ENCODE measurements at regions not wholly inside any gene's neighbourhood (a gene's known extent, or its start where the extent isn't known, plus 50 kb on each side); places are given as distances from the start of the nearest gene placed in this dataset.
A peak's percentile ranks its signal among the peaks of the same experiment; 100 is the strongest.

DNA sequence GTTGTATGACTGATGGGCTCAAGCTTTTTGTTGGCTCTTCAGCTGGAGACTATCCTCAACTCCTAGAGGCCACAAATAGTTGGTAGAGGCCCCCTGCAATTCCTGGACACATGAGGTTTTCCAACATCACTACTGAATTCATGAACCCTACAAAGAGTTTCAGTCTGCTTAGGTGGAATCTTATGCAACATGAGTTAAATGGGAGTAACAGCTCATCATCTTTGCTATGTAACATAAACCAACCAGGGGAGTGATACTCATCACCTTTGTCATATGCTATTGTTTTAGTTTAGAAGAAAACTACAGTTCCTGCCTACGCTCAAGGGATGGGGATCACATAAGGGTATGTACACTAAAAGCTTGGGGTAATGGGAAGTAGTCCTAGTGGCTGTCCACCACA, 729.4 kb downstream of the SORCS1 start:
- no peak overlapping the region for H3K4me3 ChIP-seq (ENCODE audit: low read depth, low read length)
- TF ChIP-seq, protein P1, sequence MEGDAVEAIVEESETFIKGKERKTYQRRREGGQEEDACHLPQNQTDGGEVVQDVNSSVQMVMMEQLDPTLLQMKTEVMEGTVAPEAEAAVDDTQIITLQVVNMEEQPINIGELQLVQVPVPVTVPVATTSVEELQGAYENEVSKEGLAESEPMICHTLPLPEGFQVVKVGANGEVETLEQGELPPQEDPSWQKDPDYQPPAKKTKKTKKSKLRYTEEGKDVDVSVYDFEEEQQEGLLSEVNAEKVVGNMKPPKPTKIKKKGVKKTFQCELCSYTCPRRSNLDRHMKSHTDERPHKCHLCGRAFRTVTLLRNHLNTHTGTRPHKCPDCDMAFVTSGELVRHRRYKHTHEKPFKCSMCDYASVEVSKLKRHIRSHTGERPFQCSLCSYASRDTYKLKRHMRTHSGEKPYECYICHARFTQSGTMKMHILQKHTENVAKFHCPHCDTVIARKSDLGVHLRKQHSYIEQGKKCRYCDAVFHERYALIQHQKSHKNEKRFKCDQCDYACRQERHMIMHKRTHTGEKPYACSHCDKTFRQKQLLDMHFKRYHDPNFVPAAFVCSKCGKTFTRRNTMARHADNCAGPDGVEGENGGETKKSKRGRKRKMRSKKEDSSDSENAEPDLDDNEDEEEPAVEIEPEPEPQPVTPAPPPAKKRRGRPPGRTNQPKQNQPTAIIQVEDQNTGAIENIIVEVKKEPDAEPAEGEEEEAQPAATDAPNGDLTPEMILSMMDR (conservative IDR thresholded peaks at IDR 0.05; ENCODE audit: low read depth, low read length): no peak
- DNase-seq (ENCODE audit: low read depth): no peak

DNA sequence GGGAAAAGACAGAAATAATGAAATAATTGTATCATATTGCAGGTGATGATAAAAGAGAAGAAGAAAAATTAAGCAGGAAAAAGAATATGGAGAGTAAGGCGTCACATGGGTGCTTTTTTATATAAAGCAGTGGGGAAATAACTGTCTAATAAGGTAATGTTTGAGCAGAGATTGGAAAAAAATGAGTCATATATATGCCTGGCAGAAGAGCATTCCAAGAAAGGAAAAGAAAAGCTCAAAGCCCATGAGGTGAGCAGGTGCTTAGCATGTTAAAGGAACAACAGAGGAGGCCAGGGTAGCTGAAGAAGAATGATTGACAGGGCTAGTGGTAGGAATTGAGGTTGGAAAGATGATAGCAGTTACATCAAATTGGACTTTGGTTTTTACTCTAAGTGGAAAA, 739.5 kb downstream of the SORCS1 start:
- TF ChIP-seq, protein P1 (conservative IDR thresholded peaks at IDR 0.05; ENCODE audit: low read depth, low read length): no peak
- peak; percentile 54 for DNase-seq (ENCODE audit: low read depth)
- H3K4me3 ChIP-seq (ENCODE audit: low read depth, low read length): no peak overlapping the region

DNA sequence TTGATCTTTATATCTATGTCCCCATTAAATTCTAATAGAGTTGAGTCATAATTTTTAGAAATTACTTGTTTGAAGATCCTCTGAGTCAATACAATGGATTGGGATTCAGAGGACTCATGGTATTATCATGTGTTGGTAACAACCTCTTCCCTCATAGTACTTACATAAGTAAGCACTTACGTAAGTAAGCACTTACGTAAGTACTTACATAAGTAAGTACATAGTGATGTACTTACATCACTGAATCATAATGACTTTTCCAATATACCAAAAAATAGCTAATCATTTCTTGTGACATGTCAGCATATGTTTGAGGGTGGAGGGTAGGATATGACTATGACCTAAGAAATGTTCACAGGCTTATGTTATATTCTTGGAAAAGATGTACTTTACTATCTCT, 740.5 kb downstream of the SORCS1 start:
- no peak overlapping the region for H3K4me3 ChIP-seq (ENCODE audit: low read depth, low read length)
- TF ChIP-seq, protein P1 (conservative IDR thresholded peaks at IDR 0.05; ENCODE audit: low read depth, low read length): no peak
- peak; percentile 96 for DNase-seq (ENCODE audit: low read depth)

DNA sequence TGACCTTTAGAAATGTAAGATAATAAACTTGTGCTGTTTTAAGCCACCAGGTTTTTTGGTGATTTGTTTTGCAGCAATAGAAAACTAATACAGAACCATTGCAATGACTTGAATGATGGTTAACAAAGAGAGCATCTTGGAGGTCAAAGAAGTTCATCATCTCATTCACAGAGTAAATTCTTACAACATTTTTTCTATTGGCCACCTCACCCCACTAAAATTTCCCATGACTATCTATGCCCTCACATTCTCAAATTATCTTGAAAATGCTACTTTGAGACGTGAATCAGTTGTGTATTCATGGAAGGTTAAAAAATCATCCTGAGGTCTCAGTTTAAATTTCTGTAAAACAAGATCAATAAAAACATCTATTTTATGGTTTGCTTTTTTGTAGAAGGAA, 754.2 kb downstream of the SORCS1 start:
- H3K4me3 ChIP-seq (ENCODE audit: low read depth, low read length): no peak overlapping the region
- DNase-seq (ENCODE audit: low read depth): no peak
- TF ChIP-seq, protein P1 (conservative IDR thresholded peaks at IDR 0.05; ENCODE audit: low read depth, low read length): no peak

DNA sequence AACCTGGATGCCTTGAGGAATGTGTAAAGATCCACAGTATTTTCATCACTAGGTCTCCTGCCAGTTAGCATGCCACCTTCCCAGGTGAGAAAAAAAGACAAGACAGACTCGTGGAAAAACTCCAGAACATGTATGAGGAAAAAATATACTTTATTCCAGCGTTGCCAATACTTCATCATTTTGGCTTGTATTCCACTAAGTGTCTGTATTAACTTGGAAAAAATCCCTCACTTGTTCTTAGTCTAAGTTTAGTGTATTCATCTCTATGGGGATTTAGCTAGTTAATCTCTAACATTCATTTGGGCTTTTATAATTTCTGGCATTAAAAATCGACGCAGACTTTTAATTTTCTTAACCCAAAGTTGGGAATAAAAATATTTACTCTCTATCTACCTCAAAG, 759.4 kb downstream of the SORCS1 start:
- TF ChIP-seq, protein P1 (conservative IDR thresholded peaks at IDR 0.05; ENCODE audit: low read depth, low read length): no peak
- DNase-seq (ENCODE audit: low read depth): no peak
- H3K4me3 ChIP-seq (ENCODE audit: low read depth, low read length): no peak overlapping the region

DNA sequence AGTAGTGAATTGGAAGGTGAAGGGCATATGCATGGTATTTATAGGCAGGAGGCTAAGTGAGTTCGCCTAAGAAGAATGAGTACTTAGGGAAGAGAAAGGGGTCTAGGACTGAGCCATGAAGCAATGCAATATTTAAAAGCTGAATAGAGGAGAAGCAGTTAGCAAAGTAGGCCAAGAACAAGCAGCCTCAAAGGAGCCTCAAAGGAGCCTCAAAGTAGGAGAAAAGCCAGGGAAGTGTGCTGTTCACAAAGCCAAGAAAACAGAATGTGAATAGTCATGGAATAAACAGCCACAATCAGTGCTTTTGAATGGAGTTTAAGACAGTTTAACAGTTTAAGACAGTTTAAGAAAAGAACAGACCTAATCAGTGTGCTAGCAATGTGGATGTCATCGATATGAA, 762.0 kb downstream of the SORCS1 start:
- DNase-seq (ENCODE audit: low read depth): peak; percentile 43
- H3K4me3 ChIP-seq (ENCODE audit: low read depth, low read length): no peak overlapping the region
- TF ChIP-seq, protein P1 (conservative IDR thresholded peaks at IDR 0.05; ENCODE audit: low read depth, low read length): no peak

DNA sequence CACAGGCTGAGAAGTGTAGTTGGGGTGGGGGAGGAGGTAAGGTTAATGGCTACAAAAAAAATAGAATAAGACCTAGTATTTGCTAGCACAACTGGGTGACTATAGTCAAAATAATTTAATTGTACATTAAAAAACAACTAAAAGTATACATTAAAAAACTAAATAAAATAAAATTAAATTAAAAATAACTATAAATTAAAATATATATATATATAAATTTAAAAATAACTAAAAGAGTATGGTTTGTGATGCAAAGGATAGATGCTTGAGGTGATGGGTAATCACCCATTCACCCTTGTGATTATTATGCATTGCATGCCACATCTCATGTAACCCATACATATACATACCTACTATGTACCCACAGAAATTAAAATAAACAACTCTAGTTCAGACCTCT, 762.5 kb downstream of the SORCS1 start:
- no peak for DNase-seq (ENCODE audit: low read depth)
- TF ChIP-seq, protein P1 (conservative IDR thresholded peaks at IDR 0.05; ENCODE audit: low read depth, low read length): no peak
- H3K4me3 ChIP-seq (ENCODE audit: low read depth, low read length): no peak overlapping the region
